GM20431 (cell line): ENCODE measurements at regions not wholly inside any gene's neighbourhood (a gene's known extent, or its start where the extent isn't known, plus 50 kb on each side); places are given as distances from the start of the nearest gene placed in this dataset.

ENCODE experiments used
- in situ Hi-C: fragments of 300-500 bp; cut with MseI, MboI; formaldehyde crosslinking; loops from one replicate; pipeline ENCODE4 v1.15.0; 2020; ENCODE audit warnings: low sequenced_read_pairs; ENCODE audit not compliant: unreplicated experiment

GRCh38 chr15:46714950-46715349 lies 1002.4 kb upstream of the SEMA6D start:
- in situ Hi-C loops, result no loop called here

GRCh38 chr15:46723308-46723707 lies 994.0 kb upstream of the SEMA6D start:
- in situ Hi-C loops, result no loop called here

- in situ Hi-C loops, result no loop called here
These were observed 985.2 kb upstream of the SEMA6D start for GRCh38 chr15:46732060-46732459.

- in situ Hi-C loops, result no loop called here
These were observed 982.2 kb upstream of the SEMA6D start for GRCh38 chr15:46735115-46735514.

GRCh38 chr15:46751303-46751702 lies 966.0 kb upstream of the SEMA6D start:
- in situ Hi-C loops, result no loop called here

- in situ Hi-C loops, result no loop called here
These were observed 963.4 kb upstream of the SEMA6D start for GRCh38 chr15:46753946-46754345.

DNA sequence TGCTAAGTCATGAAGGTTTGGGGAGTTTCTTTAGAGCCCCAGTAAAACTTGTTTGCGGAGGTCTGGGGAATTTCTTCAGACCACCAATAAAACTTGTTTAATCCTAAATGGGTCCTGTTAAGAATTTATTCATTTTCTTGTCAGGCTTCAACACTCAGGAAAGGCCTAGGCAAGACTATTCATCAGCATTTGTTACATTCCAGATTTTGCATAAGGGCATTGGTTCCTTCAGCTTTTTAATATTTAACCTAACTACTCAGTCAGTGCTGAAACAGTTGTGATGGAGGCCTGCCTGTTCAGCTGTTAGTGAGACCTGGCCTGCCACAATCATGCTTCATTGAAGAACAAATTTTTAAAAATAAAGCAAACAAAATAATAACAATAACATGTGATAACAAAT lies 954.2 kb upstream of the SEMA6D start:
- in situ Hi-C loops, result no loop called here

DNA sequence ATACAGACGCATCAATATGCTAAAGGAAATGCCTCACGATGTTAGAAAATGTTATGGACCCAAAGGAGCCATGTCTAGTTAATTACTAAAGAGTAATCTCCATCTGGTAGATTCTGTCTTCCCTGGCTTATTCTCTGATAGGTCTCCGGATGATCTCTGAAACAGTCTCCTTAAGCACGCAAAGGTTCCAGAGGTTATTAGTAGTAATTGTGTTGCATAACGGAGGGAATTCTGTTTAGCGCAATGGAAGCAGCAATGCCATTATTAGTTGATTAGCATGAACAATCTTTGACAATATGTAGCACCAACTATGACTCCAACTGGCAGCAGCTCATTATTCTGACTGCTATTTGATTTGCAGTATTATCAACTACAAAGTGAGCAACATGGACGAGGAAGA lies 952.5 kb upstream of the SEMA6D start:
- in situ Hi-C loops, result no loop called here

GRCh38 chr15:46766021-46766420 lies 951.3 kb upstream of the SEMA6D start:
- in situ Hi-C loops, result no loop called here

DNA sequence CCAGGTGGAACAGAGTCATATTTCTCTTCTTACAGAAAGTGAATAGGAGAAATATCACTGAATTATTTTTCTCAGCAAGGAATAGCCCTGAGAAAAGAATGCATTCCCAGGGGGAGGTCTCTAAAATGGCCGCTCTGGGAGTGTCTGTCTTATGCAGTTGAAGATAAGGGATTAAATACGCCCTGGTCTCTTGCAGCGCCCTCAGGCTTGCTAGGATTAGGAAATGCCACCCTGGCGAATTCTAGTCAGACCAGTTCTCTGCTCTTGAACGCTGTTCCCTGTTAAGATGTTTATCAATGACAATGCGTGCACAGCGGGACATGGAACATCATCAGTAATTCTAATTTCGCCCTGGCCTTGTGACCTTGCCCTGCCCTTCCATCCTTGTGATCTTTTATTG lies 949.0 kb upstream of the SEMA6D start:
- in situ Hi-C loops, result no loop called here

GRCh38 chr15:46773016-46773415 lies 944.3 kb upstream of the SEMA6D start:
- in situ Hi-C loops, result no loop called here

GRCh38 chr15:46778876-46779275 lies 938.4 kb upstream of the SEMA6D start:
- in situ Hi-C loops, result no loop called here

- in situ Hi-C loops, result no loop called here
These were observed 930.6 kb upstream of the SEMA6D start for GRCh38 chr15:46786590-46787285.

- in situ Hi-C loops, result no loop called here
These were observed 921.6 kb upstream of the SEMA6D start for GRCh38 chr15:46795685-46796084.

- in situ Hi-C loops, result no loop called here
These were observed 908.5 kb upstream of the SEMA6D start for GRCh38 chr15:46808834-46809233.

GRCh38 chr15:46815240-46815639 lies 902.1 kb upstream of the SEMA6D start:
- in situ Hi-C loops, result no loop called here

GRCh38 chr15:46815765-46816164 lies 901.5 kb upstream of the SEMA6D start:
- in situ Hi-C loops, result no loop called here

- in situ Hi-C loops, result no loop called here
These were observed 868.6 kb upstream of the SEMA6D start for GRCh38 chr15:46848704-46849103.

- in situ Hi-C loops, result no loop called here
These were observed 863.7 kb upstream of the SEMA6D start for GRCh38 chr15:46853600-46853999.

- in situ Hi-C loops, result no loop called here
These were observed 862.7 kb upstream of the SEMA6D start for GRCh38 chr15:46854564-46854963.

DNA sequence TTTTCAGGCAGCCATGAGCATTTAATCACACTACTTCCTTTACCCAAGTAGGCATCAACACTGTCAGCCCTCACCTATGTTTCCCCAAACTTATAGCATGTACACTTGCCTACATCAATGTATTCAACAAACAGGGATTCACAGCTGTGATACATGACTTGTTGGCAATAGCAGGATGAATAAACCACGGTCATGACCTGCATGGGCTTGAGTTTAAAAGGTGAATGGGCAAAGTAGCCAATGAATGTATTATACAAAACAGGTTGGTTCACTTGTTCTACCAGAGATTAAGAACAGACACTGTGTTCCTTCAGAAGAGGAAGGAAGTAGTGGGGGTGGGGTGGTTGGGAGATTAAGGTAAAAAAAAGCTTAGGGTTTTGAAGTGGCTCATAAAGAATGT lies 861.9 kb upstream of the SEMA6D start:
- in situ Hi-C loops, result no loop called here

DNA sequence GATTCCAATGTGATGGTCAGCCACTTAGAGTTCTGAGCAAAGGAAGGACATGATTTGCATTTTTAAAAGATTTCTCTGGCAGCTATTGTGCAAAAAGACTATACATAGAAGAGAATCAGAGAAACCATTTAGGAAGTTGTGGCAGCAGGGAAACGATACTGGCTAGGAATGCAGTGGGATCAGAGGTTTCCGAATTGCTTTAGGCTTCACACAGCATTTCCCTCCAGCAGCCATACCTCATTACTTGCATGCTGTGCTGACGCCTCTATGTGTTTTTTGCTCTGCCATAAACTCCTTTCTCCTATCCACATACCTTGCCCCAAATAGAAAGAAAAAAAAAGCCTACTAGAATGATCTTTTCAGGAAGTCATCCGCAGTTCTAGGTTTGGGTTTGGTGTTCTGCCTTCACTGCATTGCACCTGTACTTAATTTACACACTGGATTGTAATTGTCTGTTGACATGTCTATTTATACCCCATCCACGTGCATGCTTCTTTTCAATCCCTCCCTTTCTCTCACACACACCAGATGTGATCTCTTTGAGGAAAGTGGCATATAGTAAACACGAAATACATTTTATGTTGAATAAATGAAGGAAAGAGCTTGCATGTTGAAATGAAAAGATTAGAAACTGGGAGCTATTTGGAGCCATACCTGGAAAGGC lies 860.3 kb upstream of the SEMA6D start:
- in situ Hi-C loops, result no loop called here
